HL-60/S4 treated with phorbol 12-myristate 13-acetate at 8.2 ng/mL for 4 days and 3 days (cell line): ENCODE measurements at regions not wholly inside any gene's neighbourhood (a gene's known extent, or its start where the extent isn't known, plus 50 kb on each side); places are given as distances from the start of the nearest gene placed in this dataset.

ENCODE experiments used
- in situ Hi-C: fragments of 300-500 bp; cut with MboI; formaldehyde crosslinking; loops from 2 replicates; pipeline ENCODE4 v1.15.0; 2022; ENCODE audit warnings: low sequenced_read_pairs

- in situ Hi-C loops = no loop called here
Observed at GRCh38 chr2:128640845-128641360, 322.2 kb upstream of the HS6ST1 start.

GRCh38 chr2:128641421-128642080 lies 322.9 kb upstream of the HS6ST1 start:
- in situ Hi-C loops = no loop called here

GRCh38 chr2:128642316-128642715 lies 323.6 kb upstream of the HS6ST1 start:
- in situ Hi-C loops = no loop called here

GRCh38 chr2:128642821-128643220 lies 324.2 kb upstream of the HS6ST1 start:
- in situ Hi-C loops = no loop called here

- in situ Hi-C loops = no loop called here
Observed at GRCh38 chr2:128643221-128644065, 324.8 kb upstream of the HS6ST1 start.

- in situ Hi-C loops = no loop called here
Observed at GRCh38 chr2:128644156-128644555, 325.5 kb upstream of the HS6ST1 start.

GRCh38 chr2:128644718-128645256 lies 326.1 kb upstream of the HS6ST1 start:
- in situ Hi-C loops = no loop called here

- in situ Hi-C loops = no loop called here
Observed at GRCh38 chr2:128645631-128646030, 327.0 kb upstream of the HS6ST1 start.

- in situ Hi-C loops = no loop called here
Observed at GRCh38 chr2:128646091-128646490, 327.4 kb upstream of the HS6ST1 start.

GRCh38 chr2:128646691-128647090 lies 328.0 kb upstream of the HS6ST1 start:
- in situ Hi-C loops = no loop called here

- in situ Hi-C loops = no loop called here
Observed at GRCh38 chr2:128651000-128651399, 332.3 kb upstream of the HS6ST1 start.

GRCh38 chr2:128654408-128654807 lies 335.7 kb upstream of the HS6ST1 start:
- in situ Hi-C loops = no loop called here

- in situ Hi-C loops = no loop called here
Observed at GRCh38 chr2:128660836-128661235, 342.2 kb upstream of the HS6ST1 start.

- in situ Hi-C loops = no loop called here
Observed at GRCh38 chr2:128661311-128661710, 342.6 kb upstream of the HS6ST1 start.

- in situ Hi-C loops = no loop called here
Observed at GRCh38 chr2:128662051-128662471, 343.4 kb upstream of the HS6ST1 start.

GRCh38 chr2:128663371-128664050 lies 344.8 kb upstream of the HS6ST1 start:
- in situ Hi-C loops = no loop called here

- in situ Hi-C loops = no loop called here
Observed at GRCh38 chr2:128664499-128664971, 345.9 kb upstream of the HS6ST1 start.

GRCh38 chr2:128665113-128665512 lies 346.4 kb upstream of the HS6ST1 start:
- in situ Hi-C loops = no loop called here

- in situ Hi-C loops = no loop called here
Observed at GRCh38 chr2:128666596-128666995, 347.9 kb upstream of the HS6ST1 start.

GRCh38 chr2:128667391-128667790 lies 348.7 kb upstream of the HS6ST1 start:
- in situ Hi-C loops = no loop called here

GRCh38 chr2:128668946-128669345 lies 350.3 kb upstream of the HS6ST1 start:
- in situ Hi-C loops = no loop called here
